ENCODE measurements at regions not wholly inside any gene's neighbourhood (a gene's known extent, or its start where the extent isn't known, plus 50 kb on each side); places are given as distances from the start of the nearest gene placed in this dataset.
A peak's percentile ranks its signal among the peaks of the same experiment; 100 is the strongest.

DNA sequence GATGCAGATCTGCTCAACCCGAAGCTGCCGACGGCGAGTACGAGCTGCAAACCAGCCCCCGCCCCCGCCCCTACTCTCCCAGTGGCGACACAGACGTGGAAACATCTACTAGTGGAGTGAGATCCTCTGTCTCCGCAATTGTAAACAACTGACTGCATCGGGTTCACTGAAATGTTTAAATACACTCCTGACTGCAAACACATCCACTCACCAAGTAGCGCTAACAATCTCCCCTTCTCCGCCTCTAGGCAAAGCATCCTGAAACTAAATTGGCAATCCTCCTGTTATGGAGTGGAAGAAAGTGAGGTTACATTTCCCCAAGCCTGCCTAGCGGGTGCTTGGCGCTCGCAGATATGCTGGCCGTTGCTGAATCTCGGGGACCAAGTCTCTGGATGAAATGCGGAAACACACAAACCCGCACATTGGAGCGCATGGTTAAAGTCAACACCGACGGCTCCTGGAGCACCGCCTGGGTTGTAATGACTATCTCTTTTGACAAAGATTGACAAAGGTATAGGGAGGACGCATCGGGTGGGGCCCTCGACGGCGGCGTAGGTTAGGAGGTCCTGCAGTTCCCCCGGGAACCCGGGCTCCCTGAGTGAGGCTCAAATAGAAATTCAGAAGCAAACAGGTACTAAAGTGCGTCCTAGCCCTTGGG lies 117.0 kb upstream of the TEX13C start:
- H3K9me3 ChIP-seq = no peaks in the 10 kb centered on the region
- H3K27me3 ChIP-seq = no peaks in the 10 kb centered on the region
- TF ChIP-seq, protein P1, sequence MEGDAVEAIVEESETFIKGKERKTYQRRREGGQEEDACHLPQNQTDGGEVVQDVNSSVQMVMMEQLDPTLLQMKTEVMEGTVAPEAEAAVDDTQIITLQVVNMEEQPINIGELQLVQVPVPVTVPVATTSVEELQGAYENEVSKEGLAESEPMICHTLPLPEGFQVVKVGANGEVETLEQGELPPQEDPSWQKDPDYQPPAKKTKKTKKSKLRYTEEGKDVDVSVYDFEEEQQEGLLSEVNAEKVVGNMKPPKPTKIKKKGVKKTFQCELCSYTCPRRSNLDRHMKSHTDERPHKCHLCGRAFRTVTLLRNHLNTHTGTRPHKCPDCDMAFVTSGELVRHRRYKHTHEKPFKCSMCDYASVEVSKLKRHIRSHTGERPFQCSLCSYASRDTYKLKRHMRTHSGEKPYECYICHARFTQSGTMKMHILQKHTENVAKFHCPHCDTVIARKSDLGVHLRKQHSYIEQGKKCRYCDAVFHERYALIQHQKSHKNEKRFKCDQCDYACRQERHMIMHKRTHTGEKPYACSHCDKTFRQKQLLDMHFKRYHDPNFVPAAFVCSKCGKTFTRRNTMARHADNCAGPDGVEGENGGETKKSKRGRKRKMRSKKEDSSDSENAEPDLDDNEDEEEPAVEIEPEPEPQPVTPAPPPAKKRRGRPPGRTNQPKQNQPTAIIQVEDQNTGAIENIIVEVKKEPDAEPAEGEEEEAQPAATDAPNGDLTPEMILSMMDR (IDR thresholded peaks at IDR 0.05) = no peak
- TF ChIP-seq POLR2A (IDR thresholded peaks at IDR 0.05) = no peak
- no peak overlapping the region for H3K27ac ChIP-seq
- H3K4me1 ChIP-seq = no peaks in the 10 kb centered on the region
- no peak for DNase-seq
- peak overlapping the region in 1 of 4 donors; percentile 44 for H3K4me3 ChIP-seq
- H3K36me3 ChIP-seq = no peaks in the 10 kb centered on the region

- Histone ChIP-seq H3K27me3 (no peaks in the 10 kb centered on the region), H3K27ac (peak overlapping the region in 1 of 4 donors; percentile 52), H3K4me3 (peak overlapping the region in 2 of 4 donors; percentile 32 to 44), H3K4me1 (no peaks in the 10 kb centered on the region), H3K9me3 (no peaks in the 10 kb centered on the region), H3K36me3 (no peaks in the 10 kb centered on the region)
- TF ChIP-seq, protein P1 (IDR thresholded peaks at IDR 0.05) = no peak
- TF ChIP-seq POLR2A (IDR thresholded peaks at IDR 0.05) = no peak
- DNase-seq = no peak
These were observed 116.3 kb upstream of the TEX13C start for GRCh38 chrX:125203365-125203736.

DNA sequence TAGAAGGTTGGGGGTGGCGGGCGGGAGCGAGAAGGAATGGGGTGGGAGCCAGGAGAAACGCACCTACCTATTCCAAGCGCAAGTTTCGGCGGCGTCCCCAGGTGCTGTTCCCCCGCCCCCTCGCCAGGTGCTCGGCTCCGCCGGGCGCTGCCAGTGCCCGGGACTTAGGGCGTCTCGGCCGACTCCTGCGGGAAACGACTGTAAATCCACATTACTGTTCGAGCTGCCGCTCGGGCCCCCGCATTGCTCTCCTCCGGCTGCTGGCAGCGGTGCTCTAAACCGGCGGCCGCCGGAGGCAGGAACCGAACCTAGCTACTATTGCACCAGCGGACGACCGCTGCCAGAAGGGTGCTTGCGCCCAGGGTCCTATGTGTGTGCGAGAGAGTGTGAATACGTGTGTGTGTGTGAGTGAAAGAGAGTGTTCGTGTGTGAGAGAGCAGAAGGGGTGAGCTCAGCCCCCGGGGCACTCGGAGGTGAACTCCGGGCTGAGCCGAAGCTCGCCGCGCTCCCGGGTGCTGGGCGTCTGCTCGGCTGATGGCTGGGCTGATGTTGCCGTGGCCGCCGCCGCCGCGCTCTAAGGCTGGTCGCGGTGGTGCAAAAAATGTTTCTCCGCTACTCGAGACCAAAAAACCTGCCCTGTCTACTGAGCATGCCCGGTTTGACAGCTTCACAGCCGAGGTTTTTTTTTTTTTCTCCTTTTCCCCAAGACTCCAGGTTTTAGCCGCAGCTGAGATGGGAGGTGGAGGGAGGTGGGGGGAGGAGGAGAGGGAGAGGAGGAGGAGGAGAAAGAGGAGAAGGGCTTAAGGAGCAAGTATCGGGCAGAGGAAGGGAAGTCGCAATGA lies 115.7 kb upstream of the TEX13C start:
- no peak for DNase-seq
- H3K27me3 ChIP-seq = no peaks in the 10 kb centered on the region
- peak overlapping the region in 3 of 4 donors; percentile 6 to 44 (median 32) for H3K4me3 ChIP-seq
- H3K36me3 ChIP-seq = no peaks in the 10 kb centered on the region
- TF ChIP-seq POLR2A (IDR thresholded peaks at IDR 0.05) = no peak
- TF ChIP-seq, protein P1 (IDR thresholded peaks at IDR 0.05) = no peak
- H3K9me3 ChIP-seq = no peaks in the 10 kb centered on the region
- peak overlapping the region in 1 of 4 donors; percentile 52 for H3K27ac ChIP-seq
- H3K4me1 ChIP-seq = no peaks in the 10 kb centered on the region

GRCh38 chrX:125204681-125205132 lies 115.0 kb upstream of the TEX13C start:
- Histone ChIP-seq H3K4me1 (no peaks in the 10 kb centered on the region), H3K27ac (peak overlapping the region in 1 of 4 donors; percentile 71), H3K9me3 (no peaks in the 10 kb centered on the region), H3K4me3 (peak overlapping the region in 3 of 4 donors; percentile 9 to 44 (median 24)), H3K27me3 (no peaks in the 10 kb centered on the region), H3K36me3 (no peaks in the 10 kb centered on the region)
- no peak for DNase-seq
- TF ChIP-seq POLR2A (IDR thresholded peaks at IDR 0.05) = no peak
- TF ChIP-seq, protein P1 (IDR thresholded peaks at IDR 0.05) = no peak

- H3K4me3 ChIP-seq = peak overlapping the region in 3 of 4 donors; percentile 9 to 44 (median 24)
- no peaks in the 10 kb centered on the region for H3K36me3 ChIP-seq
- H3K4me1 ChIP-seq = no peaks in the 10 kb centered on the region
- no peaks in the 10 kb centered on the region for H3K9me3 ChIP-seq
- H3K27ac ChIP-seq = peak overlapping the region in 1 of 4 donors; percentile 71
- TF ChIP-seq POLR2A (IDR thresholded peaks at IDR 0.05) = no peak
- TF ChIP-seq, protein P1 (IDR thresholded peaks at IDR 0.05) = no peak
- peak in 1 of 3 donors; percentile 46 for DNase-seq
- H3K27me3 ChIP-seq = no peaks in the 10 kb centered on the region
These were observed 114.3 kb upstream of the TEX13C start for GRCh38 chrX:125205133-125205917.
